ENCODE measurements at regions not wholly inside any gene's neighbourhood (a gene's known extent, or its start where the extent isn't known, plus 50 kb on each side); places are given as distances from the start of the nearest gene placed in this dataset.

DNA sequence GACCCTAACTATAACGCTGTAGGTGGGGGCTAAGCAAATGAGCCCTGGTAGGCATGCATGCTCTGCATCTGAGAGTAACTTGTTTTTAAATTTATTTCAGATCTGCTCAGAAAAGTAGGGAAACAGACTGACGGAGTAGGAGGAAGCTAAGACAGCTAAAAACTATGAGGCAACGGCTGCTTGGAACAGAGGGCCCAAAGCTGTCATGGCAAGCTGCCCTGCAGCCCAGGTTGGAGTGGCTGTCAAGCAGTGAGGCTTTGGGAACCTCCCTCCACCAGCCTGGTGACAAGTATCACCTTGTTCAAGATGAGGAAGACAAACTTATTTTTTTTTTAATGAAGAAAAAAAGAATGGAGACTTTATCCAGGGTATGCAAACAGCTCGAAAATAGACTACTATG lies 439.8 kb downstream of the NLGN4X start:
- TF ChIP-seq, protein P1, sequence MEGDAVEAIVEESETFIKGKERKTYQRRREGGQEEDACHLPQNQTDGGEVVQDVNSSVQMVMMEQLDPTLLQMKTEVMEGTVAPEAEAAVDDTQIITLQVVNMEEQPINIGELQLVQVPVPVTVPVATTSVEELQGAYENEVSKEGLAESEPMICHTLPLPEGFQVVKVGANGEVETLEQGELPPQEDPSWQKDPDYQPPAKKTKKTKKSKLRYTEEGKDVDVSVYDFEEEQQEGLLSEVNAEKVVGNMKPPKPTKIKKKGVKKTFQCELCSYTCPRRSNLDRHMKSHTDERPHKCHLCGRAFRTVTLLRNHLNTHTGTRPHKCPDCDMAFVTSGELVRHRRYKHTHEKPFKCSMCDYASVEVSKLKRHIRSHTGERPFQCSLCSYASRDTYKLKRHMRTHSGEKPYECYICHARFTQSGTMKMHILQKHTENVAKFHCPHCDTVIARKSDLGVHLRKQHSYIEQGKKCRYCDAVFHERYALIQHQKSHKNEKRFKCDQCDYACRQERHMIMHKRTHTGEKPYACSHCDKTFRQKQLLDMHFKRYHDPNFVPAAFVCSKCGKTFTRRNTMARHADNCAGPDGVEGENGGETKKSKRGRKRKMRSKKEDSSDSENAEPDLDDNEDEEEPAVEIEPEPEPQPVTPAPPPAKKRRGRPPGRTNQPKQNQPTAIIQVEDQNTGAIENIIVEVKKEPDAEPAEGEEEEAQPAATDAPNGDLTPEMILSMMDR (IDR thresholded peaks at IDR 0.05): no peak

GRCh38 chrX:5780821-5781220 lies 447.8 kb downstream of the NLGN4X start:
- DNase-seq (ENCODE audit: low spot score) (no peak), ATAC-seq (ENCODE audit: low FRiP score) (no peak)
- TF ChIP-seq, protein P1 (IDR thresholded peaks at IDR 0.05): no peak

More for the DNA sequence above, 439.8 kb downstream of the NLGN4X start:
- ATAC-seq (ENCODE audit: low FRiP score) (no peak), DNase-seq (ENCODE audit: low spot score) (no peak)

DNA sequence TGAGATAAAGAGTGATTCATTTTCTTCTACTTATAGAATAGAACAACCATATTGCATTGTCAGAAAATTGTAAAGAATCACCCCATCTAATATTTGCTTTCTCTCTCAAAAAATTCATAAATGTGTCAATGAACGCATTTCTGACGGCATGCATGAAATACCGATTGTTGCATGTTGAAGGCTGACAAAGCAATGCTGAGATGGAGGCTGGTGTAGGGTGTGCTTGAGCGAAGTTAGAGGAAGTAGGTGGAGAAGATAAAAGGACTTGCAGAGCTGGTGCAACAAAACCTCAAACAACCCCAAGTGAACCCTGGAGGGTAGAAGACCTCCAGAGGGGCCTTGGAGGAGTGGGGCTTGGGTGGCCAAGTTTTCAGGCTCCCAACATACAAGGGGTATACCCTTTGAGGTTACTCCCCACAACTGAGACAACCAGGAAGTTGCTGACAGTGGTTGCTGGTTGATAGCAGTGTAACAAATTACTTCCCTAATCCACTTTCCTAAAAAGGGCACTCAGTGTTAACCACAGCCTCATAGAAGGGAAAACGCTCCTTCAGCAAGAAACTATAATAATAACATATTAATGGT lies 452.7 kb downstream of the NLGN4X start:
- no peak for DNase-seq (ENCODE audit: low spot score)
- no peak for ATAC-seq (ENCODE audit: low FRiP score)
- TF ChIP-seq, protein P1 (IDR thresholded peaks at IDR 0.05): no peak

- TF ChIP-seq, protein P1 (IDR thresholded peaks at IDR 0.05): no peak
- no peak for ATAC-seq (ENCODE audit: low FRiP score)
- no peak for DNase-seq (ENCODE audit: low spot score)
These were observed 454.2 kb downstream of the NLGN4X start for GRCh38 chrX:5774446-5774845.

DNA sequence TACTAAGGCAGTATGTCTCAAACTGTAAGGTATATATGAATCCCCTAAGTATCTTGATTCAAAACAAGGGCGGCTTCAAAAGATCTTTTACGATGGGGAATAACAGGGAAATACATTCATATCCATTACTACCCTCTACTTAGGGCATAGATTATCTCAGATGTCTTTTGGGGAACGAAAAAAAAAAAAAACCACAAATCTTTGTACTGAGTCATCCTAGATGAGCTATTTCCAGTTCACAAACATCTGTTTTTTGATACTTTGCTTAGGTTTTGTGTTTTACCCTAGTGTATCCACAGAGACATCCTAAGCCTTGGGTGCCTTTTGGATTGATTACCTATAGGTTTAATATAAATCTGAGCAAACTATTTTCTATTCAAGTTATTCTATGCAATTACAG lies 457.2 kb downstream of the NLGN4X start:
- DNase-seq (ENCODE audit: low spot score): no peak
- TF ChIP-seq, protein P1 (IDR thresholded peaks at IDR 0.05): no peak
- no peak for ATAC-seq (ENCODE audit: low FRiP score)

DNA sequence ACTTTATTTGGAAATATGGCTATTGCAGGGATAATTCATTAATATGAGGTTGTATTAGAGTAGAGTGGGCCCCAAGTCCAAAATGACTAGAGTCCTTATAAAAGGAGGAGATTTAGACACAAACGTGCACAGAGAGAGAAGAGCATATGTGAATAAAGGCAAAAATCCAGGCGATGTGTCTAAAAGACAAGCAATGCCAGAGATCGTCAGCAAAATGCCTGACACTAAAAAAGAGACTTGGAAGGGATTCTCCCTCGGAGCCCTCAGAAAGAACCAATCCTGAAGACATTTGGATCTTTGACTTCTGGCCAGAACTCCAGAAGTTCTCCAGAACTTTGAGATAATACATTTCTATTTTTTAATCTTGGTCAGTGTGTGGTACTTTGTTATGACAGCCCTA lies 472.1 kb downstream of the NLGN4X start:
- no peak for DNase-seq (ENCODE audit: low spot score)
- no peak for ATAC-seq (ENCODE audit: low FRiP score)
- TF ChIP-seq, protein P1 (IDR thresholded peaks at IDR 0.05): no peak

DNA sequence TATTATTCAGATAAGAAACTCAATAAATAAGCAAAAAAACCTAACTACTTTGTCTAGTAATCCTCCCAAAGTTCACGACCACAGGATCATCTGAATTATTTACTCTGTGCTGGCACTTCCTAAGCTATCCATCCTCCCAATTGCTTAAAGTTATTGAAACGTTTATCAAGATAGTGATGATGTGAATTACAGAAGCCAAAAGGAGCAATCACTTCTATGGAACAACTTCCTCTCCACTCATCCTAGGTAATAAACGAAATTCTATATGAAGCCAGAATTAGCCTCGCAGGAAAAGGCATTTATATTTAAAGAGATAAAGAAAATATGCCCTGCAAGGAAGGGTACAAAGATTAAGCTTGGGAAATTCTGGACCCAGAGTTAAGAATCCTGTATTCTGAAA lies 475.4 kb downstream of the NLGN4X start:
- TF ChIP-seq, protein P1 (IDR thresholded peaks at IDR 0.05): no peak
- DNase-seq (ENCODE audit: low spot score): no peak
- ATAC-seq (ENCODE audit: low FRiP score): no peak
